HepG2 (cell line): ENCODE measurements at regions not wholly inside any gene's neighbourhood (a gene's known extent, or its start where the extent isn't known, plus 50 kb on each side); places are given as distances from the start of the nearest gene placed in this dataset.
"Not testable (repeated sequence)": the region's sequence is repeated elsewhere in the genome, so short reads cannot be mapped to it uniquely, and the experiment has no call there.

Source experiments
- ATAC-seq: fragments of 200-7000 bp; cut with Tn5 transposase; 3 replicates; pipeline ENCODE4 v1.9.1; 2020; ENCODE audit warnings: mild to moderate bottlenecking, moderate library complexity
- BruUV-seq: library from RNA; stranded (reverse); fragments of 400-500 nt; replicated peaks from 2 replicates; lab custom pipeline; 2021; lab: Mats Ljungman, UMichigan
- CTCF ChIA-PET: fragments of 300-600 bp; formaldehyde crosslinking; extraction: SDS; loops from one replicate; lab custom pipeline; 2021; ENCODE audit warnings: low total read pairs, inconsistent platforms, low intra/inter-chr PET ratio; lab: Yijun Ruan, JAX
- POLR2A ChIA-PET: fragments of 350-600 bp; sonication (Branson Sonifier 250); formaldehyde crosslinking; loops from one replicate; lab custom pipeline; 2020; ENCODE audit warnings: antibody characterized with exemption, inconsistent platforms; lab: Yijun Ruan, JAX
- DNase-seq: peaks from one replicate; pipeline ENCODE4 v3.0.0-alpha.2; 2015; ENCODE audit warnings: low spot score
- FAIRE-seq: peaks from 3 replicates; lab custom pipeline; 2011; peaks lifted over from hg19 to GRCh38; lab: Jason Lieb, UNC
- H2AFZ ChIP-seq: one replicate; pipeline ENCODE4 v1.6.1; 2011; ENCODE audit warnings: low read length, inconsistent platforms
- H3K27ac ChIP-seq: fragments of 300-600 bp; 3 replicates; pipeline ENCODE4 v1.8.0; 2011; ENCODE audit warnings: mixed run types, mild to moderate bottlenecking, mixed read lengths, low read length, inconsistent platforms; ENCODE audit not compliant: insufficient read depth; ENCODE audit errors: extremely low read length
- H3K27me3 ChIP-seq, 2 experiments: fragments of 200-600 bp in 1 of 2; 2 replicates in 1 of 2; 3 replicates in 1 of 2; pipeline versions ENCODE4 v1.6.0 to v1.8.0; 2011; ENCODE audit warnings: low read length in 2 of 2, mild to moderate bottlenecking in 2 of 2, moderate library complexity in 2 of 2, inconsistent platforms in 1 of 2; ENCODE audit not compliant: insufficient read depth in 2 of 2, control insufficient read depth in 1 of 2
- H3K36me3 ChIP-seq, 2 experiments: fragments of 200-600 bp in 1 of 2; replicated peaks in 1 of 2; 2 replicates in 1 of 2; 3 replicates in 1 of 2; pipeline versions ENCODE4 v1.5.1 to v1.8.0; 2011; ENCODE audit warnings: low read length in 2 of 2, inconsistent platforms in 1 of 2; ENCODE audit not compliant: insufficient read depth in 2 of 2, control insufficient read depth in 1 of 2
- H3K4me1 ChIP-seq: 2 replicates; pipeline ENCODE4 v1.5.1; 2012; ENCODE audit warnings: low read length, inconsistent platforms; ENCODE audit not compliant: insufficient read depth
- H3K4me2 ChIP-seq: 2 replicates; pipeline ENCODE4 v1.6.0; 2011; ENCODE audit warnings: low read depth, low read length, inconsistent platforms
- H3K4me3 ChIP-seq, 3 experiments: fragments of 200-600 bp in 1 of 3; sonication (generic), shearing (Covaris generic) in 1 of 3; replicated peaks in 1 of 3; 2 replicates each; pipeline ENCODE4 v1.5.1; 2011 to 2016; ENCODE audit warnings: low read length in 3 of 3, inconsistent platforms in 2 of 3, low read depth in 2 of 3, mild to moderate bottlenecking in 2 of 3, control low read depth in 1 of 3, mixed read lengths in 1 of 3; ENCODE audit not compliant: insufficient read depth in 1 of 3
- H3K79me2 ChIP-seq: one replicate; pipeline ENCODE4 v1.6.1; 2011; ENCODE audit warnings: low read length, inconsistent platforms; ENCODE audit not compliant: insufficient read depth
- H3K9ac ChIP-seq: 2 replicates; pipeline ENCODE4 v1.6.0; 2011; ENCODE audit warnings: mild to moderate bottlenecking, low read depth, low read length, inconsistent platforms; ENCODE audit not compliant: insufficient read depth
- H3K9me3 ChIP-seq: 2 replicates; pipeline ENCODE4 v1.5.1; 2012; ENCODE audit warnings: mild to moderate bottlenecking, low read length
- H4K20me1 ChIP-seq: 2 replicates; pipeline ENCODE4 v1.6.0; 2011; ENCODE audit warnings: inconsistent platforms, mild to moderate bottlenecking, low read length, moderate library complexity; ENCODE audit not compliant: insufficient read depth
- ZNF703 ChIP-seq: sonication (generic); formaldehyde crosslinking; IDR thresholded peaks from 2 replicates; pipeline ENCODE4 v1.5.1; 2020; ENCODE audit warnings: missing genetic modification reagents, mild to moderate bottlenecking, moderate library complexity, borderline replicate concordance
- WGBS: methylation state at CpG from one replicate; pipeline ENCODE4 v1.1.6; 2017; ENCODE audit warnings: low lambda C conversion rate; 5-methylcytosine and 5-hydroxymethylcytosine counted together
- in situ Hi-C: cut with HindIII; loops from 2 replicates; pipeline ENCODE4 v1.10.0; 2017; ENCODE audit warnings: low pct_unique_long_range_greater_than_20kb; ENCODE audit not compliant: extremely low pct_ligation_motif_present
- intact Hi-C: fragments of 100-400 bp; cut with micrococcal nuclease; formaldehyde crosslinking; loops from one replicate; pipeline ENCODE4 v1.10.0; 2022; ENCODE audit not compliant: unreplicated experiment
- TF ChIP-seq, protein P1 (sequence below): sonication (generic); formaldehyde crosslinking; IDR thresholded peaks from 2 replicates; pipeline ENCODE4 v1.5.0; 2020; ENCODE audit warnings: mild to moderate bottlenecking, missing genetic modification reagents

DNA sequence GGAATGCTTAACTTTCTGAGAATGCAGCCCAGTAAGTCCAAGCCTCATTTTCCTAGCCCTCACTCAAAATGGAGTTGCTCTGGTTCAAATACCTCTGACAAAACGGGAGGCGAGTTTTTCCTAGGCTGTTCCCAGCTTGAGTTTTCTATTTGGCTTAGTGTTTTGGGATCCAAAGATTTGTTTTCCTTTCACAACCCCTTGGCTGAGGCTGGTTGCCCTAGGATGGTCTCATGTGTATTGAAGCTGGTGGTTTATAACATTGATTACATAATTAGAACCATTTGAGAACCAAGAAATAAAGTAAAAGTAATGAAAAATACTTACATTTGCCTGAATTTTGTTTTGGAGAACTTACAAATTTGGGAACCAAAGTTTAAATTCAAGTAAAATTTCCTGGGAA is 611.1 kb upstream of the LUZP2 start:
- TF ChIP-seq ZNF703 (CRISPR knock-in tag) = no peak
- TF ChIP-seq, protein P1, sequence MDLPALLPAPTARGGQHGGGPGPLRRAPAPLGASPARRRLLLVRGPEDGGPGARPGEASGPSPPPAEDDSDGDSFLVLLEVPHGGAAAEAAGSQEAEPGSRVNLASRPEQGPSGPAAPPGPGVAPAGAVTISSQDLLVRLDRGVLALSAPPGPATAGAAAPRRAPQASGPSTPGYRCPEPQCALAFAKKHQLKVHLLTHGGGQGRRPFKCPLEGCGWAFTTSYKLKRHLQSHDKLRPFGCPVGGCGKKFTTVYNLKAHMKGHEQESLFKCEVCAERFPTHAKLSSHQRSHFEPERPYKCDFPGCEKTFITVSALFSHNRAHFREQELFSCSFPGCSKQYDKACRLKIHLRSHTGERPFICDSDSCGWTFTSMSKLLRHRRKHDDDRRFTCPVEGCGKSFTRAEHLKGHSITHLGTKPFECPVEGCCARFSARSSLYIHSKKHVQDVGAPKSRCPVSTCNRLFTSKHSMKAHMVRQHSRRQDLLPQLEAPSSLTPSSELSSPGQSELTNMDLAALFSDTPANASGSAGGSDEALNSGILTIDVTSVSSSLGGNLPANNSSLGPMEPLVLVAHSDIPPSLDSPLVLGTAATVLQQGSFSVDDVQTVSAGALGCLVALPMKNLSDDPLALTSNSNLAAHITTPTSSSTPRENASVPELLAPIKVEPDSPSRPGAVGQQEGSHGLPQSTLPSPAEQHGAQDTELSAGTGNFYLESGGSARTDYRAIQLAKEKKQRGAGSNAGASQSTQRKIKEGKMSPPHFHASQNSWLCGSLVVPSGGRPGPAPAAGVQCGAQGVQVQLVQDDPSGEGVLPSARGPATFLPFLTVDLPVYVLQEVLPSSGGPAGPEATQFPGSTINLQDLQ (CRISPR knock-in tag) = no peak
- TF ChIP-seq, all 625 proteins: peak for 0
- no TSS peak for BruUV-seq
- no peak overlapping the region for H3K4me2 ChIP-seq
- no peaks in the 10 kb centered on the region for H4K20me1 ChIP-seq
- in situ Hi-C loops = no loop called here
- ATAC-seq (no peak), DNase-seq (no peak), FAIRE-seq (no peak)
- H3K9ac ChIP-seq = no peak overlapping the region
- intact Hi-C loops = no loop called here
- ChIA-PET CTCF (no interaction called here), POLR2A (no interaction called here)
- H2AFZ ChIP-seq = no peak overlapping the region
- H3K4me1 ChIP-seq = no peaks in the 10 kb centered on the region
- no peak overlapping the region for H3K4me3 ChIP-seq
- H3K79me2 ChIP-seq = no peaks in the 10 kb centered on the region
- no peak overlapping the region for H3K27ac ChIP-seq
- no peaks in the 10 kb centered on the region for H3K9me3 ChIP-seq
- WGBS = 0% methylated on average over 2 of the region's 2 CpGs
- H3K27me3 ChIP-seq = no peaks in the 10 kb centered on the region; a peak in 1 of 5 replicates
- no peaks in the 10 kb centered on the region for H3K36me3 ChIP-seq

DNA sequence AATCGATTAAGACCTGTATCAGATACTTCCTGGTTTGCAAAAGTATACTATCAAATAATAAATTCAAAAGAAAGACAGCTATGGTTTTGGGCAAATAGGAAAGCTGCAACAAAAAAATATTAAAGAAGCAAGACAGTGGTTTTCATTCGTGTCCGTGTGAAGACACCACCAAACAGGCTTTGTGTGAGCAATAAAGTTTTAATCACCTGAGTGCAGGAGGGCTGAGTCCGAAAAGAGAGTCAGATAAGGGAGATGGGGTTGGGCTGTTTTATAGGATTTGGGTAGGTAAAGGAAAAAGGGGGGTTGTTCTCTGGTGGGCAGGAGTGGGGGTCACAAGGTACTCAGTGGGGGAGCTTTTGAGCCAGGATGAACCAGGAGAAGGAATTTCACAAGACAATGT is 609.7 kb upstream of the LUZP2 start:
- POLR2A ChIA-PET = not testable (repeated sequence)

More for the DNA sequence above, 609.7 kb upstream of the LUZP2 start:
- in situ Hi-C loops, H3K4me1 ChIP-seq, FAIRE-seq, H4K20me1 ChIP-seq, H3K79me2 ChIP-seq, intact Hi-C loops, H3K4me3 ChIP-seq, BruUV-seq, H3K27ac ChIP-seq, H3K36me3 ChIP-seq, H2AFZ ChIP-seq, H3K4me2 ChIP-seq, DNase-seq, CTCF ChIA-PET, H3K9me3 ChIP-seq, H3K9ac ChIP-seq, ATAC-seq, H3K27me3 ChIP-seq: not testable (repeated sequence)
- WGBS = 9% methylated on average over 4 of the region's 4 CpGs
